K562 (cell line): ENCODE measurements at regions not wholly inside any gene's neighbourhood (a gene's known extent, or its start where the extent isn't known, plus 50 kb on each side); places are given as distances from the start of the nearest gene placed in this dataset.

ENCODE experiments used
- ATAC-seq: fragments of 200-7000 bp; cut with Tn5 transposase; 3 replicates; pipeline ENCODE4 v1.9.1; 2020; ENCODE audit warnings: moderate library complexity
- BruUV-seq: library from RNA; stranded (reverse); fragments of 400-500 nt; replicated peaks from 2 replicates; lab custom pipeline; 2021; lab: Mats Ljungman, UMichigan
- CTCF ChIA-PET: fragments of 300-600 bp; formaldehyde crosslinking; extraction: SDS; loops from one replicate; lab custom pipeline; 2021; ENCODE audit warnings: low intra/inter-chr PET ratio; lab: Yijun Ruan, JAX
- POLR2A ChIA-PET: fragments of 300-600, 350-650 bp; sonication (Branson Sonifier 250); formaldehyde crosslinking; extraction: SDS; loops from one replicate; lab custom pipeline; 2021; ENCODE audit warnings: antibody characterized with exemption, inconsistent platforms; lab: Yijun Ruan, JAX
- DNase-seq, 4 experiments: peaks; one replicate each; pipeline versions ENCODE4 v3.0.0 to v3.0.0-alpha.2; 2011 to 2018; ENCODE audit warnings: low spot score in 3 of 4, mixed read lengths in 3 of 4; ENCODE audit errors: extremely low read depth in 1 of 4
- FAIRE-seq: peaks from 2 replicates; lab custom pipeline; 2011; peaks lifted over from hg19 to GRCh38; lab: Jason Lieb, UNC
- H2AFZ ChIP-seq: 2 replicates; pipeline ENCODE4 v1.6.0; 2011; ENCODE audit warnings: low read depth, low read length, control low read depth, inconsistent platforms
- H3K27ac ChIP-seq: fragments of 200-600 bp; 3 replicates; pipeline ENCODE4 v1.8.0; 2011; ENCODE audit warnings: low read depth, mild to moderate bottlenecking, control low read depth, inconsistent platforms, low read length, moderate library complexity, mixed read lengths; ENCODE audit errors: extremely low read depth
- H3K27me3 ChIP-seq, 2 experiments: fragments of 300-600 bp in 1 of 2; 2 replicates in 1 of 2; 3 replicates in 1 of 2; pipeline versions ENCODE4 v1.6.0 to v1.8.0; 2011; ENCODE audit warnings: inconsistent platforms in 2 of 2, low read length in 2 of 2, mild to moderate bottlenecking in 1 of 2, mixed read lengths in 1 of 2, moderate library complexity in 1 of 2; ENCODE audit not compliant: control insufficient read depth in 2 of 2, insufficient read depth in 2 of 2
- H3K36me3 ChIP-seq: fragments of 300-600 bp; 3 replicates; pipeline ENCODE4 v1.8.0; 2011; ENCODE audit warnings: mild to moderate bottlenecking, low read length, inconsistent platforms; ENCODE audit not compliant: control insufficient read depth, insufficient read depth
- H3K4me1 ChIP-seq, 2 experiments: fragments of 200-600 bp in 1 of 2; replicated peaks in 1 of 2; 2 replicates in 1 of 2; 3 replicates in 1 of 2; pipeline versions ENCODE4 v1.5.1 to v1.8.0; 2011; ENCODE audit warnings: inconsistent platforms in 2 of 2, low read length in 2 of 2, mild to moderate bottlenecking in 1 of 2, mixed read lengths in 1 of 2, moderate library complexity in 1 of 2; ENCODE audit not compliant: control insufficient read depth in 2 of 2, insufficient read depth in 2 of 2
- H3K4me2 ChIP-seq: 2 replicates; pipeline ENCODE4 v1.6.1; 2011; ENCODE audit warnings: low read length, control low read depth, inconsistent platforms, mixed read lengths; ENCODE audit not compliant: insufficient read depth
- H3K4me3 ChIP-seq: fragments of 200-600 bp; sonication (generic), shearing (Covaris generic); 2 replicates; pipeline ENCODE4 v1.5.1; 2016; ENCODE audit warnings: control low read depth, inconsistent platforms
- H3K79me2 ChIP-seq: fragments of 200-600 bp; 3 replicates; pipeline ENCODE4 v1.8.0; 2011; ENCODE audit warnings: low read length, inconsistent platforms; ENCODE audit not compliant: control insufficient read depth, insufficient read depth
- H3K9ac ChIP-seq, 2 experiments: 2 replicates each; pipeline versions ENCODE4 v1.6.0 to v1.6.1; 2011; ENCODE audit warnings: low read depth in 2 of 2, low read length in 2 of 2, control low read depth in 1 of 2, inconsistent platforms in 1 of 2, mild to moderate bottlenecking in 1 of 2, mixed read lengths in 1 of 2; ENCODE audit not compliant: insufficient read depth in 1 of 2
- H3K9me1 ChIP-seq: one replicate; pipeline ENCODE4 v1.6.0; 2011; ENCODE audit warnings: inconsistent platforms, mild to moderate bottlenecking, low read length, moderate library complexity; ENCODE audit not compliant: control insufficient read depth, insufficient read depth
- H3K9me3 ChIP-seq: replicated peaks from 2 replicates; pipeline ENCODE4 v1.5.1; 2011; ENCODE audit warnings: low read depth, low read length, inconsistent platforms; ENCODE audit not compliant: control insufficient read depth, insufficient read depth
- H4K20me1 ChIP-seq: replicated peaks from 2 replicates; pipeline ENCODE4 v1.6.1; 2011; ENCODE audit warnings: low read length, inconsistent platforms, mixed read lengths; ENCODE audit not compliant: control insufficient read depth, insufficient read depth
- GTF3C2 ChIP-seq: IDR thresholded peaks from 3 replicates; pipeline ENCODE4 v1.6.1; 2011; ENCODE audit warnings: borderline replicate concordance, mild to moderate bottlenecking, moderate library complexity; ENCODE audit not compliant: insufficient read length; ENCODE audit errors: extremely low read depth
- KAT7 ChIP-seq: sonication (generic); formaldehyde crosslinking; IDR thresholded peaks from 2 replicates; pipeline ENCODE4 v1.8.0; 2022; ENCODE audit warnings: missing genetic modification reagents, mild to moderate bottlenecking, borderline replicate concordance
- RBM34 ChIP-seq: fragments of 200-400 bp; formaldehyde crosslinking; IDR thresholded peaks from 2 replicates; pipeline ENCODE4 v1.6.1; 2018; ENCODE audit warnings: low read length, borderline replicate concordance; ENCODE audit not compliant: insufficient read depth
- RHOXF2B ChIP-seq: fragments of 250-450 bp; sonication (Bioruptor Pico); conservative IDR thresholded peaks from 2 replicates; pipeline ENCODE4 v1.5.1; 2021
- SIRT6 ChIP-seq: IDR thresholded peaks from one replicate; pipeline ENCODE4 v1.6.1; 2012; ENCODE audit warnings: low read depth, mild to moderate bottlenecking, control low read depth, inconsistent platforms, low read length, moderate library complexity
- TARDBP ChIP-seq: fragments of 450-650 bp; IDR thresholded peaks from 2 replicates; pipeline ENCODE4 v1.6.1; 2016
- THAP12 ChIP-seq: fragments of 250-450 bp; sonication (Bioruptor Pico); IDR thresholded peaks from 2 replicates; pipeline ENCODE4 v1.9.0; 2021; ENCODE audit warnings: mild to moderate bottlenecking, inconsistent platforms
- ZNF197 ChIP-seq: fragments of 200-800 bp; sonication (Bioruptor generic); IDR thresholded peaks from 2 replicates; pipeline ENCODE4 v1.6.1; 2016; ENCODE audit warnings: low read depth, missing genetic modification characterization, missing compliant biosample characterization
- ZNF780A ChIP-seq: fragments of 250-450 bp; sonication (Bioruptor Pico); IDR thresholded peaks from 2 replicates; pipeline ENCODE4 v1.5.0; 2021; ENCODE audit warnings: mild to moderate bottlenecking
- WGBS: fragments of 100-300 bp; shearing (Covaris generic); methylation state at CpG from one replicate; pipeline ENCODE4 v1.1.6; 2016; ENCODE audit warnings: low coverage, mixed read lengths; ENCODE audit not compliant: insufficient coverage; ENCODE audit errors: missing lambda C conversion rate; 5-methylcytosine and 5-hydroxymethylcytosine counted together
- in situ Hi-C: fragments of 300-500 bp; cut with MboI; formaldehyde crosslinking; loops from 4 replicates; pipeline ENCODE4 v1.15.0; 2018; ENCODE audit warnings: inconsistent platforms, mixed read lengths
- intact Hi-C: fragments of 100-400 bp; cut with micrococcal nuclease; formaldehyde crosslinking; loops from 2 replicates; pipeline ENCODE4 v1.14.2; 2022

- in situ Hi-C loops (no loop called here), intact Hi-C loops (no loop called here)
- H3K79me2 ChIP-seq: no peaks in the 10 kb centered on the region
- no peaks in the 10 kb centered on the region for H3K4me1 ChIP-seq
- no peaks in the 10 kb centered on the region for H3K36me3 ChIP-seq
- no peak overlapping the region for H2AFZ ChIP-seq
- 0% methylated on average over 1 of the region's 1 CpG for WGBS
- H3K4me2 ChIP-seq: no peak overlapping the region
- ATAC-seq (no peak), DNase-seq (no peak), FAIRE-seq (no peak)
- no peak overlapping the region for H3K27ac ChIP-seq
- TF ChIP-seq RBM34 (no peak), ZNF780A (CRISPR knock-in tag) (no peak), KAT7 (no peak), TARDBP (no peak)
- BruUV-seq: no TSS peak
- CTCF ChIA-PET: no interaction called here
- H3K9ac ChIP-seq: no peak overlapping the region
- H3K4me3 ChIP-seq: no peak overlapping the region
- POLR2A ChIA-PET: no interaction called here
- H4K20me1 ChIP-seq: no peaks in the 10 kb centered on the region
- peaks cover 3% of the 10 kb centered on the region; the same call in 1 of the 2 replicates for H3K9me3 ChIP-seq
- no peaks in the 10 kb centered on the region for H3K9me1 ChIP-seq
- H3K27me3 ChIP-seq: no peaks in the 10 kb centered on the region
Measured at GRCh38 chr6:23503173-23503572, 622.8 kb upstream of the NRSN1 start.

- no peak overlapping the region for H3K4me3 ChIP-seq
- H3K9me1 ChIP-seq: no peaks in the 10 kb centered on the region
- no peaks in the 10 kb centered on the region for H3K4me1 ChIP-seq
- peaks cover 3% of the 10 kb centered on the region; the same call in 1 of the 2 replicates for H3K9me3 ChIP-seq
- no peak for ATAC-seq
- no peaks in the 10 kb centered on the region for H4K20me1 ChIP-seq
- 0% methylated on average over 3 of the region's 3 CpGs for WGBS
- no peak for DNase-seq
- POLR2A ChIA-PET: no interaction called here
- in situ Hi-C loops (no loop called here), intact Hi-C loops (no loop called here)
- H3K27me3 ChIP-seq: no peaks in the 10 kb centered on the region
- no peak for FAIRE-seq
- no TSS peak for BruUV-seq
- CTCF ChIA-PET: no interaction called here
- H3K4me2 ChIP-seq: no peak overlapping the region
- no peaks in the 10 kb centered on the region for H3K79me2 ChIP-seq
- H2AFZ ChIP-seq: no peak overlapping the region
- H3K9ac ChIP-seq: no peak overlapping the region
- H3K27ac ChIP-seq: no peak overlapping the region
- H3K36me3 ChIP-seq: no peaks in the 10 kb centered on the region
- TF ChIP-seq RHOXF2B (CRISPR knock-in tag) (no peak), THAP12 (CRISPR knock-in tag) (no peak), ZNF197 (no peak), GTF3C2 (no peak), SIRT6 (no peak)
Measured at GRCh38 chr6:23505026-23505425, 621.0 kb upstream of the NRSN1 start.
